GM06990 (cell line): ENCODE measurements at regions not wholly inside any gene's neighbourhood (a gene's known extent, or its start where the extent isn't known, plus 50 kb on each side); places are given as distances from the start of the nearest gene placed in this dataset.
"Not testable (repeated sequence)": the region's sequence is repeated elsewhere in the genome, so short reads cannot be mapped to it uniquely, and the experiment has no call there.

ENCODE experiments used
- DNase-seq: peaks from one replicate; pipeline ENCODE4 v3.0.0-alpha.2; 2011; ENCODE audit not compliant: insufficient read length; ENCODE audit errors: extremely low read depth
- H3K27me3 ChIP-seq: replicated peaks from 2 replicates; pipeline ENCODE4 v1.6.0; 2011; ENCODE audit warnings: low read length; ENCODE audit not compliant: control insufficient read depth, insufficient read depth
- H3K36me3 ChIP-seq: 2 replicates; pipeline ENCODE4 v1.5.1; 2011; ENCODE audit warnings: low read length; ENCODE audit not compliant: control insufficient read depth, insufficient read depth
- H3K4me3 ChIP-seq: replicated peaks from 2 replicates; pipeline ENCODE4 v1.5.1; 2011; ENCODE audit warnings: low read depth, mild to moderate bottlenecking, control low read depth, low read length
- TF ChIP-seq, protein P1 (sequence below): IDR thresholded peaks from 2 replicates; pipeline ENCODE4 v1.5.1; 2011; ENCODE audit warnings: low read length, control low read depth, mild to moderate bottlenecking, inconsistent platforms; ENCODE audit not compliant: insufficient read depth, poor library complexity, severe bottlenecking

DNA sequence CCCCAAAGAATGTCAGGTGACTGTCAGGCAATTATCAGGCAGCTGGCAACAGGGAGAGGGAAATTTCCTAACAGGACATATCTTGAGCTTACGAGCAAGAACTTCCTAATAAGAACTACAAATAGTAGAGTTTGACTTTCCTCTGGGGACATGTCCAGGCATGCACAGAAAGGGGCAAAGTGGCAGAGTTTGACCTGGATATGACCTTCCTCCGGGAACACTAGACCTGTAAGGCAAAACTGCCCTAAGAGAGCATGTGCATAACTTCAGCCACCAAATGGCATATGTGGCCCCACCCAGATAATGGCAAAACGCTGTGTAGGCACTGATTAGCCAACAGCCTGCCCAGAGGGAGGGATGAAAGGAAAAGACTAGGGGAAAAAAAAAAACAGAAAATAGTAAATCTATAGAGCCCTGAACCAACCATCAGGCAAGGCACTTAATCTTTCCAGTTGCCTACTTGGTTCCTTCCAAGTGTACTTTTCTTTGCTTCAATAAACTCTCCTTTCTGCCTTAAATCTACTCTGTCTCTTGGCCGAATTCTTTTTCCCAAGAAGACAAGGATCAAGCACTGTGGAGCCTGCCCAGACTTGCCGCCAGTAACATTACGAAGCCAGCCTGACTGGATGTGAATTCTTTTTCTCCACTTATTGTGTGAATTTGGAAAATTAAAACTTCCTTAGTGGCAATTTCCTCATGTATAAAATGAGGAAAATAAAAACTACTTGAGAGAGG is 164.1 kb downstream of the SPTSSA start:
- TF ChIP-seq, protein P1, sequence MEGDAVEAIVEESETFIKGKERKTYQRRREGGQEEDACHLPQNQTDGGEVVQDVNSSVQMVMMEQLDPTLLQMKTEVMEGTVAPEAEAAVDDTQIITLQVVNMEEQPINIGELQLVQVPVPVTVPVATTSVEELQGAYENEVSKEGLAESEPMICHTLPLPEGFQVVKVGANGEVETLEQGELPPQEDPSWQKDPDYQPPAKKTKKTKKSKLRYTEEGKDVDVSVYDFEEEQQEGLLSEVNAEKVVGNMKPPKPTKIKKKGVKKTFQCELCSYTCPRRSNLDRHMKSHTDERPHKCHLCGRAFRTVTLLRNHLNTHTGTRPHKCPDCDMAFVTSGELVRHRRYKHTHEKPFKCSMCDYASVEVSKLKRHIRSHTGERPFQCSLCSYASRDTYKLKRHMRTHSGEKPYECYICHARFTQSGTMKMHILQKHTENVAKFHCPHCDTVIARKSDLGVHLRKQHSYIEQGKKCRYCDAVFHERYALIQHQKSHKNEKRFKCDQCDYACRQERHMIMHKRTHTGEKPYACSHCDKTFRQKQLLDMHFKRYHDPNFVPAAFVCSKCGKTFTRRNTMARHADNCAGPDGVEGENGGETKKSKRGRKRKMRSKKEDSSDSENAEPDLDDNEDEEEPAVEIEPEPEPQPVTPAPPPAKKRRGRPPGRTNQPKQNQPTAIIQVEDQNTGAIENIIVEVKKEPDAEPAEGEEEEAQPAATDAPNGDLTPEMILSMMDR, result no peak
- DNase-seq, result no peak
- Histone ChIP-seq H3K27me3 (no peaks in the 10 kb centered on the region), H3K4me3 (no peak overlapping the region), H3K36me3 (no peaks in the 10 kb centered on the region)

DNA sequence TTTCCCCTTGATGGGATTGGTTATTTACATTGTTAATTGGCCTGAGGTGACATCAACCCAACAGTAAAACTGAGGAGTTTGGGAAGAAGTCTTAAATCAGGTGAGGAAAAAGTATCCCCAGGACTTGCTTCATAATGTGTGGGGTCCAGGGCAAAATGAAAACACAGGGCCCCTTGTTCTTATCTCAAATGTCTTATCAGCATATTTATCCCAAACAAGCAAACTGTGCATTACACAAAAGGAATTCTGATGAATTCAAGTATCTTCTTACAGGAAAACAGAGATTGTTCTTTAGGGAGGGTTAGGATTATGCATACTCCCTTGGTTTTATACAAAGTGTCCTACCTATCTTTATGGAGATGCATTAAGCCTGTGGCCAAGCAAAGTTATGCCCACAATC is 178.4 kb downstream of the SPTSSA start:
- Histone ChIP-seq H3K27me3 (no peaks in the 10 kb centered on the region), H3K4me3 (no peak overlapping the region), H3K36me3 (no peaks in the 10 kb centered on the region)
- DNase-seq, result no peak
- TF ChIP-seq, protein P1, result no peak

DNA sequence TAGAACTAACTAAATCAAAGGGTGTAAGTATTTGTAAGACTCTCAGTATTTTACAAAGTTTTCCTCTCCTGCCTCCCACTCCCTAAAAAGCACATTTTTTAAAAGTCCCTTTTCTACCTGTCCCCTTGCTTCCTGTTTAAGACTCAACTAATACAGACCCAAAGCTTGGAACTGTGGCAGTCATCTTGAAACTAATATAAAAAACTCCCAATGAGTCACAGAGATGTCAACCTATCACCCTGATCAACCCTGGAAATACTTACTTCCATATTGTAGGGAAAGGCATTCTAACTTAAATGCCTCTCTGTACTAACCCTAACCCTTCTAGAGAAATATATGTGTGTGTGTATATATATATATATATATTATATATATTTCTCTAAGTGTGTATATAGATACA is 184.8 kb downstream of the SPTSSA start:
- no peak for DNase-seq
- TF ChIP-seq, protein P1, result no peak
- Histone ChIP-seq H3K27me3 (no peaks in the 10 kb centered on the region), H3K36me3 (no peaks in the 10 kb centered on the region), H3K4me3 (no peak overlapping the region)

DNA sequence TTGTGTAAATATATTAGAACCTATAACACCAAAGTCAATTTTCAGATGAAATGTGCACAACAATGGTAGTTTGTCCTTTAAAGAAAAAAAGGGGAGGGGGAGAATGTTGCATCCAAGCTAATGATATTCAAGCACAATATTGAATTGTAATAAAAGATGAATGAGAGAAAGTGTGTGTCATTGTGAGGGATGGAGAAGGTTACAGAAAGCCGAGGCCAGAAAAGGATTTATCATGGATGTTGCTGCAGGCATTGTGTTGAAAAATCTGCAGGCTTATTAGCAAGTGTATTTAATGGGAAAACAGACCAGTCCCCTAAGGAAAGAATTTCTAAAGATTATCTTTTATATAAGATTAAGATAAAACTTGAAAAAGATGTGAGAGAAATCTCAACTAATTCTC is 186.5 kb downstream of the SPTSSA start:
- H3K4me3 ChIP-seq, result no peak overlapping the region
- no peak for DNase-seq
- H3K36me3 ChIP-seq, result no peaks in the 10 kb centered on the region
- no peaks in the 10 kb centered on the region for H3K27me3 ChIP-seq
- TF ChIP-seq, protein P1, result no peak

DNA sequence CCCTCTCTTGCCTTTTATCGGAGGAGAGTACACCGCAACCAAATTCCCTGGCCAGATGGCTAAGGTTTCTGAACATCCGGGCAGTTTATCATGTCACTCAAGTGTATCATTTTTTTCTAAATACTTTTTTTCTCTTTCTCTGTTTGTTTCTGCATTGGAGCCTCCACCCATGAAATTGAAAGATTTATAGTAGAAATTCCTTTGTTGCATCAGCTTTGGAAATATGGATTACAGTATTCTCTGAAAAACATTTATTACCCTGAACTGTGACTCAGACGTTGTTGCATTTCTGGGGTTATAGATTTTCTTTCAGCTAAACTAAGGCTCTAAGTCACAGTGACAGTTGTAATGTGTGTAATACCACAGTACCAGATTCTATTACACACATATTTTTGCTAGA is 187.0 kb downstream of the SPTSSA start:
- Histone ChIP-seq H3K27me3 (no peaks in the 10 kb centered on the region), H3K36me3 (no peaks in the 10 kb centered on the region), H3K4me3 (no peak overlapping the region)
- DNase-seq, result no peak
- TF ChIP-seq, protein P1, result no peak

DNA sequence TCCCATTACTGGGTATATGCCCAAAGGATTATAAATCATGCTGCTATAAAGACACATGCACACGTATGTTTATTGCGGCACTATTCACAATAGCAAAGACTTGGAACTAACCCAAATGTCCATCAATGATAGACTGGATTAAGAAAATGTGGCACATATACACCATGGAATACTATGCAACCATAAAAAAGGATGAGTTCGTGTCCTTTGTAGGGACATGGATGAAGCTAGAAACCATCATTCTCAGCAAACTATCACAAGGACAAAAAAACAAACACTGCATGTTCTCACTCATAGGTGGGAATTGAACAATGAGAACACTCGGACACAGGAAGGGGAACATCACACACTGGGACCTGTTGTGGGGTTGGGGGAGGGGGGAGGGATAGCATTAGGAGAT is 188.3 kb downstream of the SPTSSA start:
- not testable (repeated sequence) for DNase-seq, H3K27me3 ChIP-seq, H3K36me3 ChIP-seq, H3K4me3 ChIP-seq
